Fibroblast of skin of right biceps (primary cell): ENCODE measurements at regions not wholly inside any gene's neighbourhood (a gene's known extent, or its start where the extent isn't known, plus 50 kb on each side); places are given as distances from the start of the nearest gene placed in this dataset.

ENCODE experiments used
- DNase-seq: peaks from one replicate; pipeline ENCODE4 v3.0.0-alpha.2; 2013

GRCh38 chr1:36537190-36537768 lies 54.6 kb upstream of the CSF3R start:
- DNase-seq: no peak

DNA sequence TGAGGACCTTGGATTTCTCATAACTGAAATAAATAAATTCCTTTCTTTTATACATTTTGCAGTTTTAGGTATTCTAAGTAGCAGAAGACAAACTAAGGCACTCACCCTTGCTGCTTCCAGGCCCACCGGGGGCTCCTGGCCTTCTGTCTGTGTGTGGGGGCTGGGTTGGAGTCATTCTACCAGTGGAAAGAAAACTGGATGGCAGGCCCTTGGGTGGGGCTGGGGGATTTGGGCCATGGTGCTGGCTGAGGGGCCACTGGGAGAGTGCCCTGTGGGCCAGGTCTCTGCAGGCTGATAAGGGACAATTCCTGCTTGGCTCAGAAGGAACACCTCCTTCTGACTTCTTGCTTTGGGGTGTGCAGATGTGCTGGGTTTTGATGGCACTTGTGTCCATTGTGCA lies 54.0 kb upstream of the CSF3R start:
- no peak for DNase-seq

DNA sequence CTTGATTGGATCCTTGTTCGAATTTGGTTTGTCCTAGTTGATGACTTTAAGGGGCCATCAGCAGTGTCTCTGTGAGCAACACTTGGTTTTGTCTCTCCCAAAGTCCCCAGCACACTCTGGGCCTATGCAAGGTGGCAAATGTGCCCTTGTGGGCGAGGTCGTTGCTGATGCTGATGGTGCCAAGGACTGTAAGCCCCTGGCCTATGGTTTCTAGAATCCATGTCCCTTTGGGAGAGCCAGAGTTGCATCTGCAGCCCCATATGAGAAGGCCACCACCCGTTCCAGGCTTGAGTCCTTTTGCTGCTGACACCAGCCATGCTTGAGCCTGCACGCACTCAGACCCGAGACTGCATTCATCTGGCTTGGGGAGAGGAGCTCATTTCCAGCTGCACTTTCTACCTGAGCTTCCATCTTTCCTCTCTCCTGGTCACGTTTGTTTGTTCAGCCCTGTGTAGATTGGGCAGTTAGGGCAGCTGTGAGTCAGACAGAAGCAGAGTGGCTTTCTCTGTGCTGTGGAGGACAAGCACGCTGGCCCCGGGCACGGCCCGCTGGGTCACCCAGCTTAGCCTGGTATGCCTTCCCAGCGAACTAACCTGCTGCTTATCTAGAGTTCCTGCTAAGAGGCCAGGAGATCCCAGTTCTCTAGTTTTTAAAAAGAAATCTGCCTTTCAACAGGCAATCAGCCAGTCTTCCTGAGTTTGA lies 52.1 kb upstream of the CSF3R start:
- DNase-seq: no peak

GRCh38 chr1:36533897-36534296 lies 51.2 kb upstream of the CSF3R start:
- no peak for DNase-seq

DNA sequence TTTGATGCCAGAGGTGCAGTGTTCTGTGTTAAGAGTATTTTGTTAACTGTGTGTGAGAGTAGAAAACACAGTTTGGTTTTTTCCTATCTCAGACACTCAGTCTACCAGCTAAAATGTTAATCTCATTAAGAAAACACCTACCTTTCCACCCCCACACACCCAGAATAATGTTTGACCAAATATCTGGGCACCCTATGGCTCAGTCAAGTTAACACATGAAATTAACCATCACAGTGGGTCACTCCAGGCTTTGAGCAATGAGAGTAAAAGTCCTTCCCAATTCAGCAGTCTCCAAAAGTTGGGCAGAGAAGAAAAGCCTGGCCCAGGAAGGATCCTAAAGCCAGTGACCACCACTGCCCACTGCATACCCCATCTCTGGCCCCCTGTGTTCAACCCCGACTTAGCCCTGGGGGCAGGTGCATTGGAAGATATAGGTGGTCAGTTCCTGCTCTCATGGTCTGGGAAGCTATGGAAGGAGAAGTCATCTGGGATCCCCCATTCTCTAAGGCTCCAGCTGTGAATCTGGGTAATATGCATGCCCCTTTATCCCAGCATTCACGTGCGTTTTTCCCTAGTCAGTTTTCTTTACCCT lies 50.2 kb upstream of the CSF3R start:
- no peak for DNase-seq
